Adrenal gland (tissue), 5 donors: ENCODE measurements at regions not wholly inside any gene's neighbourhood (a gene's known extent, or its start where the extent isn't known, plus 50 kb on each side); places are given as distances from the start of the nearest gene placed in this dataset.

ENCODE experiments used
- POLR2A ChIP-seq, 2 donors: fragments of 450-650 bp; IDR thresholded peaks; one replicate each; pipeline ENCODE4 v1.6.1; 2017; ENCODE audit warnings: antibody characterized with exemption in 2 of 2, mild to moderate bottlenecking in 2 of 2, moderate library complexity in 1 of 2
- TF ChIP-seq, protein P1 (sequence below), 6 experiments: fragments of 450-650 bp in 4 of 6; fragments of 200-600 bp in 2 of 6; sonication (generic) in 1 of 6; IDR thresholded peaks; 1 replicate in 5 of 6; 2 replicates in 1 of 6; pipeline versions ENCODE4 v1.5.1 to v1.8.0; 2016 to 2021; ENCODE audit warnings: antibody characterized with exemption in 6 of 6, mild to moderate bottlenecking in 2 of 6, moderate library complexity in 1 of 6
- donor health status: DM: no; HTN: no; CAD: no.

DNA sequence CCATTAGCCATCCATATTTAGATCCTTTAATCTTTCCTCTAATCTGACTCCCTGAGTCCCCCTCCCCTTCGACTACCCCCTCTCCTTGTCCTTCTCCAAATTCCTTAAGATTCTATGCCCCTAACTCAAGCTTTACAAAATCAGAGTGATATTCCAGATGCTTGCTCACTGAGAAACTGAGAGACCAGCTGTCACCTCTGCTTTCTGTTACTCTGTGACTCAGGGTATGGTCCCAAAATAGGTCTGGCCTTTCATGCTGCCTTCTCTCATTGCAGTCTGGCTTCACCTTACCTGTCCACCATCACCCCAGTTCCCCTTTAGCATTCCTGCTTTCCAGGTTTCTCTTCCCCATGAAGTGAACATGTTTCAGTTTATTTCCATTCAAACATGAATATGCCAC lies 383.3 kb upstream of the SLC30A5 start:
- TF ChIP-seq, protein P1, sequence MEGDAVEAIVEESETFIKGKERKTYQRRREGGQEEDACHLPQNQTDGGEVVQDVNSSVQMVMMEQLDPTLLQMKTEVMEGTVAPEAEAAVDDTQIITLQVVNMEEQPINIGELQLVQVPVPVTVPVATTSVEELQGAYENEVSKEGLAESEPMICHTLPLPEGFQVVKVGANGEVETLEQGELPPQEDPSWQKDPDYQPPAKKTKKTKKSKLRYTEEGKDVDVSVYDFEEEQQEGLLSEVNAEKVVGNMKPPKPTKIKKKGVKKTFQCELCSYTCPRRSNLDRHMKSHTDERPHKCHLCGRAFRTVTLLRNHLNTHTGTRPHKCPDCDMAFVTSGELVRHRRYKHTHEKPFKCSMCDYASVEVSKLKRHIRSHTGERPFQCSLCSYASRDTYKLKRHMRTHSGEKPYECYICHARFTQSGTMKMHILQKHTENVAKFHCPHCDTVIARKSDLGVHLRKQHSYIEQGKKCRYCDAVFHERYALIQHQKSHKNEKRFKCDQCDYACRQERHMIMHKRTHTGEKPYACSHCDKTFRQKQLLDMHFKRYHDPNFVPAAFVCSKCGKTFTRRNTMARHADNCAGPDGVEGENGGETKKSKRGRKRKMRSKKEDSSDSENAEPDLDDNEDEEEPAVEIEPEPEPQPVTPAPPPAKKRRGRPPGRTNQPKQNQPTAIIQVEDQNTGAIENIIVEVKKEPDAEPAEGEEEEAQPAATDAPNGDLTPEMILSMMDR (IDR thresholded peaks at IDR 0.05): no peak
- TF ChIP-seq POLR2A (IDR thresholded peaks at IDR 0.05): no peak
